GM19455 (cell line): ENCODE measurements at regions not wholly inside any gene's neighbourhood (a gene's known extent, or its start where the extent isn't known, plus 50 kb on each side); places are given as distances from the start of the nearest gene placed in this dataset.
"Not testable (repeated sequence)": the region's sequence is repeated elsewhere in the genome, so short reads cannot be mapped to it uniquely, and the experiment has no call there.

Experiments
- ATAC-seq: cut with Tn5 transposase; IDR thresholded peaks from one replicate; pipeline ENCODE4 v1.9.1; 2021; ENCODE audit not compliant: unreplicated experiment

DNA sequence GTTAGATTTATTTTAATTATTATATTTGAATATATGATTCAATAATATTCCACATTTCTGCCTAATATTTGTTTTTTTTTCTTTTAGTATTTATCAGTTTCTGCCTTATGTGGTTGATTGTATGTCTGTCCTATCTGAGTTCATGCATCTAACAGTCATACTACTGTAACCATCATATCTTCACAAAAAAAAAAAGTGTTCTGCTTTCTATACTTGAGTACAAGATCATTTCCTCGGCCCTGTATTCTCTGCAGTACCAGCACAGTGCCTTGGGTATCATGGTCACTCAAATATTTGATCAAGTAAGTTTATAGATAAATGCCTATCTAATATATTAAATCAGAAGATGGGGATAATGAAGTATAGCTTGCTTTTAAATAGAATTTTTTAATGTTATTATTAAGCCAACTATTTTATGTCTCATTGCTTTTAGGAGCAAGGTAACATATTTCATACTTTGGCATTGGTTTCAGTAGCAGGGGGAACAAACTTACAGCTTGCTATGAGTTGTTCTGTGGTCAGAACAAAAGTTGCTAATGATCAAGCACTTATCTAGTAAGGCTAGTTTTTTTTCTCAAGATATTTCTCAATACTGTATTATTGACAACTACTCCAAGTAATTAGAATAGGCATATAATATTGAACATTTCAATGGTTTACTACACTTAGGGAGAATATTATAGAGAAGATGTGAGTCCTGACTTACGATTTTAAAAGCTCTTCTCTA is 290.5 kb upstream of the FBXO33 start:
- ATAC-seq: no peak

- no peak for ATAC-seq
Observed at GRCh38 chr14:39716987-39717570, 284.8 kb upstream of the FBXO33 start.

GRCh38 chr14:39712293-39712999 is 280.2 kb upstream of the FBXO33 start:
- no peak for ATAC-seq

DNA sequence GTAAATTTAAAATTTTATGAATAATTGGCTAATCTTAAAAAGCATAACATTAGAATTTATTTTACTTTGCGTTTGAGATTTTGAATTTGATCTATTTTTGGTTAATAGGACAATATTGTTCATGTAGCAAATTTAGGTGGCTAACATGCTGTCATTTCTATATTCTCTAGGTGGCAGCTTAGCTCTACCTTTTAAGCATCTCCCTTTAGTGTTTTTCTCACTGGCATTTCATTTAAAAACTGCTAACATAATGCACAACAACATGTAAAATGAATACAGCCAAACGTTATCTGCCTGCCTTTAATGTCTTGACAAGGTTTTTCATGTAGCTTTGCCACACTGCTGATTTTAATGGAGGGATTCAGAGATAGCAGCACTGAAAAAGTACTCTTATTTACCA is 272.4 kb upstream of the FBXO33 start:
- ATAC-seq: no peak

GRCh38 chr14:39694341-39694740 is 262.1 kb upstream of the FBXO33 start:
- ATAC-seq: no peak

- ATAC-seq: no peak
Observed at GRCh38 chr14:39683691-39684260, 251.5 kb upstream of the FBXO33 start.

GRCh38 chr14:39682582-39682981 is 250.3 kb upstream of the FBXO33 start:
- ATAC-seq: no peak

- ATAC-seq: no peak
Observed at GRCh38 chr14:39681782-39682399, 249.7 kb upstream of the FBXO33 start.

- ATAC-seq: peak; percentile 81
Observed at GRCh38 chr14:39680777-39681176, 248.5 kb upstream of the FBXO33 start.

DNA sequence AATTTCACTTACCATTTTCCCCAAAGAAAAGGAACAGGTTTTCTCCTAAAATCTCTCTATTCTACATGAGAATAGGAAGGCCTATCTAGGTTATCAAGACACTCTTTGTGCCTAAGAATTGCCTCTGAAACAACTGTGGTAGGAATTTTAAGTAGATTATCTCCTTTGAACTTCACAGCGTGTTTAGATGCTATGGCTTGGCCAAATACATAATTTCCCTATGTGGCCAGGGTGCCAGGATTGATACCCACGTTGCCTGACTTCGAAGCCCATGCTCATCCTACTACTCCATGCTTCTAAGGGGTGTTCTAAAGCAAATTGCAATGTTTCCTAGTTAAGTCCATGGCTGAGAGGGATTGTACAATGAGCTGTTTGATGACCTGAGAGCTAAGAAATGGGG is 241.5 kb upstream of the FBXO33 start:
- no peak for ATAC-seq

DNA sequence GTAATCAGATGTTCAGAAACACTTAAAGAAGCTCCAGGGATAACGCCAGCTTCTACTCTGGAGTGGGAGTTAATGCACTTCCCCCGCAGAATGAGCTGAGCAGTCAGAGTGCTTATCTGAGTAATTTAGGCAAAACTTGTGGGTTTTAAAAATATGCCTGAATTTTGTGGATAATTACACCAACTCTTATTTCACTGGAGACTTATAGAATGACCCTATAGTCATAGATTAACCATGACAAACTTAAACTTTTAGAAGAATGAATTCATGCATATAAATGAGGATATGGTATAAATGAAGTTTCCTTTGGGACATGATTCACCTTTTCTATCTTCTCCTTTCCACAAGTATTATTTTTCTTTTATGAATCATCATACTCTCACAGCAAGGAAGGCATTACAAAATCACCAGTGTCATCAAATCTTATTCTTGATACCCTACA is 241.1 kb upstream of the FBXO33 start:
- no peak for ATAC-seq

DNA sequence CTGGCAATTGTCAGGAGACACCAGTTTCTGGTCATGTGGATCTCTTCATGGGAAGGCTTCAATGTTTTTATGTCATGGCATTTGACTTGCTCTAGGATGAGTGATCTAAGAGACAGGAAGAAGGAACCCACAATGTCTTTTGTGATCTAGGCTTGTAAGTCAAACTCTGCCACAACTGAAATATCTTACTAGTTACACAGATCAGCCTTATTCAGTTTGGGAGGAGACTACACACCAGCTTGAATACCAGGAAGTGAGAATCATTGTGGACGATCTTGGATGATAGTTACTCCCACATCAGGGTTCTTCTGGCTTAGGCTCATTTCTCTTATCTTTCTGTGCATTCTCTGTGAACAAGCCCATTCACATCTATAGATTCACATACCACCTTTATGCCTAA is 236.2 kb upstream of the FBXO33 start:
- no peak for ATAC-seq

- no peak for ATAC-seq
Observed at GRCh38 chr14:39666386-39666785, 234.2 kb upstream of the FBXO33 start.

- no peak for ATAC-seq
Observed at GRCh38 chr14:39665075-39665475, 232.8 kb upstream of the FBXO33 start.

DNA sequence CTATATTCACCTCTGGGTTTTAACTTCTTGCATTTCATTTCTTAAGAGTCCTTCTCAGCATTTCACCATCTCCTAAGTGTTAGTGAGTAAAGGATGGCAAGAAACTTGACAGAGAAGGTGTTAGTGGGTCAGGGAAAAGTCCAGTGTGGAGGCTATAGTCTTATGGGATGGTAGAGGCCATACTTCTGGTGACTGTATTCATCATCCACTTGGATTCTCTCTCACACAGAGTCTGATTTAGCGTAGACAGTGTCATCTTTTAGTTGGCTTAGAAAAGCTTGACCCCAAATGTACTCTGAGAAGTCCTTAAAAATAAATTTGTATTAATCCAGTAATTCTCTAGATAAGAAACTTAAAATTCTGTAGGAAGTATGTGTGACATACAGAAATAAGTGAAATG is 232.4 kb upstream of the FBXO33 start:
- ATAC-seq: no peak

GRCh38 chr14:39641224-39641623 is 209.0 kb upstream of the FBXO33 start:
- ATAC-seq: no peak

DNA sequence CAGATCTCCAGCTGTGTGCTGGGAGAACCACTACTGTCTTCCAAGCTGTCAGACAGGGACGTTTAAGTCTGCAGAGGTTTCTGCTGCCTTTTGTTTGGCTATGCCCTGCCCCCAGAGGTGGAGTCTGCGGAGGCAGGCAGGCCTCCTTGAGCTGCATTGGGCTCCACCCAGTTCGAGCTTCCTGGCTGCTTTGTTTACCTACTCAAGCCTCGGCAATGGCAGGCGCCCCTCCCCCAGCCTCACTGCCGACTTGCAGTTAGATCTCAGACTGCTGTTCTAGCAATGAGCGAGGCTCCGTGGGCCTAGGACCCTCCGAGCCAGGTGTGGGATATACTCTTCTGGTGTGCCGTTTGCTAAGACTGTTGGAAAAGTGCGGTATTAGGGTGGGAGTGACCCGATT is 206.8 kb upstream of the FBXO33 start:
- ATAC-seq: not testable (repeated sequence)

GRCh38 chr14:39628087-39628486 is 195.9 kb upstream of the FBXO33 start:
- ATAC-seq: no peak

GRCh38 chr14:39626589-39627576 is 194.7 kb upstream of the FBXO33 start:
- ATAC-seq: no peak

- ATAC-seq: no peak
Observed at GRCh38 chr14:39621678-39622077, 189.4 kb upstream of the FBXO33 start.
